ENCODE measurements at regions not wholly inside any gene's neighbourhood (a gene's known extent, or its start where the extent isn't known, plus 50 kb on each side); places are given as distances from the start of the nearest gene placed in this dataset.

- ChIA-PET POLR2A (no interaction called here), CTCF (interaction anchor here (6.1 kb wide), 1 partner anchor 17 kb away, joined by 35 read pairs; no protein-coding TSS in a partner anchor)
- Mint-ChIP-seq H3K4me1 (ENCODE audit: low read depth) (no peaks in the 10 kb centered on the region), H3K9me3 (no peaks in the 10 kb centered on the region), H3K27ac (no peak overlapping the region), H3K36me3 (ENCODE audit: low read depth) (no peaks in the 10 kb centered on the region), H3K4me3 (no peak overlapping the region), H3K27me3 (peaks cover 13% of the 10 kb centered on the region)
- no peak for DNase-seq
- TF ChIP-seq, protein P1, sequence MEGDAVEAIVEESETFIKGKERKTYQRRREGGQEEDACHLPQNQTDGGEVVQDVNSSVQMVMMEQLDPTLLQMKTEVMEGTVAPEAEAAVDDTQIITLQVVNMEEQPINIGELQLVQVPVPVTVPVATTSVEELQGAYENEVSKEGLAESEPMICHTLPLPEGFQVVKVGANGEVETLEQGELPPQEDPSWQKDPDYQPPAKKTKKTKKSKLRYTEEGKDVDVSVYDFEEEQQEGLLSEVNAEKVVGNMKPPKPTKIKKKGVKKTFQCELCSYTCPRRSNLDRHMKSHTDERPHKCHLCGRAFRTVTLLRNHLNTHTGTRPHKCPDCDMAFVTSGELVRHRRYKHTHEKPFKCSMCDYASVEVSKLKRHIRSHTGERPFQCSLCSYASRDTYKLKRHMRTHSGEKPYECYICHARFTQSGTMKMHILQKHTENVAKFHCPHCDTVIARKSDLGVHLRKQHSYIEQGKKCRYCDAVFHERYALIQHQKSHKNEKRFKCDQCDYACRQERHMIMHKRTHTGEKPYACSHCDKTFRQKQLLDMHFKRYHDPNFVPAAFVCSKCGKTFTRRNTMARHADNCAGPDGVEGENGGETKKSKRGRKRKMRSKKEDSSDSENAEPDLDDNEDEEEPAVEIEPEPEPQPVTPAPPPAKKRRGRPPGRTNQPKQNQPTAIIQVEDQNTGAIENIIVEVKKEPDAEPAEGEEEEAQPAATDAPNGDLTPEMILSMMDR (IDR thresholded peaks at IDR 0.05): no peak
- intact Hi-C loops (cut with micrococcal nuclease): no loop called here
- ATAC-seq: no peak
Observed at GRCh38 chr11:96447208-96448110, 57.6 kb downstream of the JRKL start.

- intact Hi-C loops (cut with micrococcal nuclease): no loop called here
- DNase-seq: no peak
- no peaks in the 10 kb centered on the region for H3K4me1 Mint-ChIP-seq (ENCODE audit: low read depth)
- H3K4me3 Mint-ChIP-seq: no peak overlapping the region
- ChIA-PET CTCF (interaction anchor here (6.1 kb wide), 1 partner anchor 17 kb away, joined by 35 read pairs; no protein-coding TSS in a partner anchor), POLR2A (no interaction called here)
- TF ChIP-seq, protein P1 (IDR thresholded peaks at IDR 0.05): no peak
- no peaks in the 10 kb centered on the region for H3K9me3 Mint-ChIP-seq
- H3K27ac Mint-ChIP-seq: no peak overlapping the region
- ATAC-seq: no peak
- no peaks in the 10 kb centered on the region for H3K36me3 Mint-ChIP-seq (ENCODE audit: low read depth)
- H3K27me3 Mint-ChIP-seq: peaks cover 13% of the 10 kb centered on the region
Observed at GRCh38 chr11:96448225-96448624, 58.4 kb downstream of the JRKL start.

DNA sequence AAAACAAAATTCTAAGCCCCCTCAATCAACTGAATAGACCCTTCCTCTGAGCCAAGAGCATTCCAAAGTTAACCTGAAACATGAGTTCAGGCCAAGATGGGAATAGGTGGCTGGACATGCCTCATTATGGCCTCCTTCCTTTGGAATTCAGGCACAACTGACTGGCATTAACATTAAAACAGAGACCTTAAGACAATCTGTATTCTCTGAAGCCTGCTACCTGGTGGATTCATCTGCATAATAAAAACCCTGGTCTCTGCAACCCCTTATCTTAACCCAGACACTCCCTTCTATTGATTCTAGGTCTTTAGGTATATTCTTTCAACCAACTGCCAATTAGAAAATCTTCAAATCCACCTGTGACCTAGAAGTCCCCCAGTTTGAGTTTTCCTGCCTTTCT lies 66.3 kb downstream of the JRKL start:
- intact Hi-C loops (cut with micrococcal nuclease): no loop called here
- no peak for ATAC-seq
- Mint-ChIP-seq H3K9me3 (no peaks in the 10 kb centered on the region), H3K27me3 (peaks cover 11% of the 10 kb centered on the region), H3K4me1 (ENCODE audit: low read depth) (no peaks in the 10 kb centered on the region), H3K27ac (no peak overlapping the region), H3K4me3 (no peak overlapping the region), H3K36me3 (ENCODE audit: low read depth) (no peaks in the 10 kb centered on the region)
- ChIA-PET POLR2A (no interaction called here), CTCF (no interaction called here)
- TF ChIP-seq, protein P1 (IDR thresholded peaks at IDR 0.05): no peak
- DNase-seq: no peak

GRCh38 chr11:96459751-96460150 lies 69.9 kb downstream of the JRKL start:
- Mint-ChIP-seq H3K27ac (no peak overlapping the region), H3K27me3 (peaks cover 12% of the 10 kb centered on the region), H3K9me3 (no peaks in the 10 kb centered on the region), H3K36me3 (ENCODE audit: low read depth) (no peaks in the 10 kb centered on the region), H3K4me3 (no peak overlapping the region), H3K4me1 (ENCODE audit: low read depth) (no peaks in the 10 kb centered on the region)
- ATAC-seq (no peak), DNase-seq (no peak)
- intact Hi-C loops (cut with micrococcal nuclease): loop anchor here (10.0 kb wide), 1 partner anchor 155 kb away; no protein-coding TSS in a partner anchor
- CTCF ChIA-PET: no interaction called here
- POLR2A ChIA-PET: no interaction called here
- TF ChIP-seq, protein P1 (IDR thresholded peaks at IDR 0.05): no peak

- Mint-ChIP-seq H3K27ac (no peak overlapping the region), H3K36me3 (ENCODE audit: low read depth) (no peaks in the 10 kb centered on the region), H3K4me3 (no peak overlapping the region), H3K27me3 (peaks cover 7% of the 10 kb centered on the region), H3K4me1 (ENCODE audit: low read depth) (no peaks in the 10 kb centered on the region), H3K9me3 (no peaks in the 10 kb centered on the region)
- CTCF ChIA-PET: interaction anchor here (0.8 to 2.6 kb wide), 3 partner anchors 10 to 138 kb away, joined by 3 to 9 read pairs (median 3); no protein-coding TSS in a partner anchor
- intact Hi-C loops (cut with micrococcal nuclease): loop anchor here (10.0 kb wide), 1 partner anchor 153 kb away; no protein-coding TSS in a partner anchor
- ATAC-seq (no peak), DNase-seq (no peak)
- TF ChIP-seq, protein P1 (IDR thresholded peaks at IDR 0.05): no peak
- POLR2A ChIA-PET: no interaction called here
Observed at GRCh38 chr11:96461871-96462270, 72.1 kb downstream of the JRKL start.
